GM21737 (cell line): ENCODE measurements at regions not wholly inside any gene's neighbourhood (a gene's known extent, or its start where the extent isn't known, plus 50 kb on each side); places are given as distances from the start of the nearest gene placed in this dataset.
"Not testable (repeated sequence)": the region's sequence is repeated elsewhere in the genome, so short reads cannot be mapped to it uniquely, and the experiment has no call there.

Experiments
- ATAC-seq: cut with Tn5 transposase; IDR thresholded peaks from one replicate; pipeline ENCODE4 v1.9.1; 2021; ENCODE audit warnings: mild to moderate bottlenecking, moderate library complexity; ENCODE audit not compliant: unreplicated experiment

GRCh38 chr16:29118301-29118957 lies 133.6 kb downstream of the LAT start:
- not testable (repeated sequence) for ATAC-seq

- no peak for ATAC-seq
Measured at GRCh38 chr16:29117631-29118030, 132.8 kb downstream of the LAT start.

GRCh38 chr16:29116980-29117379 lies 132.1 kb downstream of the LAT start:
- ATAC-seq, result no peak

- not testable (repeated sequence) for ATAC-seq
Measured at GRCh38 chr16:29116207-29116606, 131.4 kb downstream of the LAT start.

- ATAC-seq, result not testable (repeated sequence)
Measured at GRCh38 chr16:29115802-29116141, 130.9 kb downstream of the LAT start.

- not testable (repeated sequence) for ATAC-seq
Measured at GRCh38 chr16:29114989-29115801, 130.3 kb downstream of the LAT start.

- ATAC-seq, result no peak
Measured at GRCh38 chr16:29114574-29114973, 129.7 kb downstream of the LAT start.

GRCh38 chr16:29113446-29113845 lies 128.6 kb downstream of the LAT start:
- ATAC-seq, result not testable (repeated sequence)

GRCh38 chr16:29112755-29113347 lies 128.0 kb downstream of the LAT start:
- no peak for ATAC-seq

- not testable (repeated sequence) for ATAC-seq
Measured at GRCh38 chr16:29111901-29112680, 127.2 kb downstream of the LAT start.

GRCh38 chr16:29111421-29111820 lies 126.6 kb downstream of the LAT start:
- no peak for ATAC-seq

GRCh38 chr16:29108625-29109169 lies 123.8 kb downstream of the LAT start:
- not testable (repeated sequence) for ATAC-seq

- ATAC-seq, result no peak
Measured at GRCh38 chr16:29107299-29107698, 122.4 kb downstream of the LAT start.

- ATAC-seq, result not testable (repeated sequence)
Measured at GRCh38 chr16:29106259-29106908, 121.5 kb downstream of the LAT start.

- ATAC-seq, result not testable (repeated sequence)
Measured at GRCh38 chr16:29104600-29104999, 119.7 kb downstream of the LAT start.

- ATAC-seq, result not testable (repeated sequence)
Measured at GRCh38 chr16:29097965-29098364, 113.1 kb downstream of the LAT start.

GRCh38 chr16:29094729-29095624 lies 110.1 kb downstream of the LAT start:
- ATAC-seq, result not testable (repeated sequence)

GRCh38 chr16:29094325-29094724 lies 109.5 kb downstream of the LAT start:
- ATAC-seq, result not testable (repeated sequence)

GRCh38 chr16:29089679-29090078 lies 104.8 kb downstream of the LAT start:
- not testable (repeated sequence) for ATAC-seq
